Effector memory CD4-positive, alpha-beta T cell (primary cell): ENCODE measurements at regions not wholly inside any gene's neighbourhood (a gene's known extent, or its start where the extent isn't known, plus 50 kb on each side); places are given as distances from the start of the nearest gene placed in this dataset.

ENCODE experiments used
- DNase-seq, 3 donors: peaks; one replicate each; pipeline ENCODE4 v3.0.0-alpha.2; 2020
- H3K27ac ChIP-seq: 2 replicates; pipeline ENCODE4 v1.7.0; 2013; ENCODE audit warnings: mild to moderate bottlenecking, low read length, moderate library complexity; ENCODE audit not compliant: insufficient read depth, poor library complexity, severe bottlenecking
- H3K27me3 ChIP-seq: replicated peaks from 2 replicates; pipeline ENCODE4 v1.7.0; 2013; ENCODE audit warnings: mild to moderate bottlenecking, low read length; ENCODE audit not compliant: insufficient read depth, control insufficient read depth, poor library complexity, severe bottlenecking
- H3K36me3 ChIP-seq: 2 replicates; pipeline ENCODE4 v1.7.0; 2013; ENCODE audit warnings: mild to moderate bottlenecking, low read length, moderate library complexity; ENCODE audit not compliant: control insufficient read depth, insufficient read depth
- H3K4me1 ChIP-seq: 2 replicates; pipeline ENCODE4 v1.7.0; 2013; ENCODE audit warnings: low read length, mild to moderate bottlenecking; ENCODE audit not compliant: control insufficient read depth, insufficient read depth, poor library complexity, severe bottlenecking
- H3K4me3 ChIP-seq: 2 replicates; pipeline ENCODE4 v1.7.0; 2013; ENCODE audit warnings: low read length, low read depth, mild to moderate bottlenecking; ENCODE audit not compliant: insufficient read depth, poor library complexity, severe bottlenecking
- H3K9me3 ChIP-seq: 2 replicates; pipeline ENCODE4 v1.7.0; 2013; ENCODE audit warnings: mild to moderate bottlenecking, low read length, moderate library complexity; ENCODE audit not compliant: control insufficient read depth

GRCh38 chr5:56499901-56500300 lies 266.8 kb upstream of the ANKRD55 start:
- Histone ChIP-seq H3K4me1 (no peaks in the 10 kb centered on the region), H3K9me3 (no peaks in the 10 kb centered on the region), H3K36me3 (no peaks in the 10 kb centered on the region), H3K27me3 (no peaks in the 10 kb centered on the region), H3K4me3 (no peak overlapping the region), H3K27ac (no peak overlapping the region)
- no peak for DNase-seq

GRCh38 chr5:56499491-56499890 lies 266.4 kb upstream of the ANKRD55 start:
- Histone ChIP-seq H3K4me3 (no peak overlapping the region), H3K4me1 (no peaks in the 10 kb centered on the region), H3K27me3 (no peaks in the 10 kb centered on the region), H3K9me3 (no peaks in the 10 kb centered on the region), H3K27ac (no peak overlapping the region), H3K36me3 (no peaks in the 10 kb centered on the region)
- DNase-seq = no peak

GRCh38 chr5:56498759-56499395 lies 265.7 kb upstream of the ANKRD55 start:
- no peak for DNase-seq
- Histone ChIP-seq H3K4me3 (no peak overlapping the region), H3K4me1 (no peaks in the 10 kb centered on the region), H3K27me3 (no peaks in the 10 kb centered on the region), H3K9me3 (no peaks in the 10 kb centered on the region), H3K36me3 (no peaks in the 10 kb centered on the region), H3K27ac (no peak overlapping the region)

GRCh38 chr5:56496581-56497063 lies 263.5 kb upstream of the ANKRD55 start:
- Histone ChIP-seq H3K4me1 (no peaks in the 10 kb centered on the region), H3K4me3 (no peak overlapping the region), H3K27me3 (no peaks in the 10 kb centered on the region), H3K9me3 (no peaks in the 10 kb centered on the region), H3K27ac (no peak overlapping the region), H3K36me3 (no peaks in the 10 kb centered on the region)
- DNase-seq = no peak

GRCh38 chr5:56494300-56494731 lies 261.2 kb upstream of the ANKRD55 start:
- H3K36me3 ChIP-seq = no peaks in the 10 kb centered on the region
- H3K27me3 ChIP-seq = no peaks in the 10 kb centered on the region
- H3K4me3 ChIP-seq = no peak overlapping the region
- peaks cover 10% of the 10 kb centered on the region for H3K4me1 ChIP-seq
- no peak overlapping the region for H3K27ac ChIP-seq
- no peak for DNase-seq
- no peaks in the 10 kb centered on the region for H3K9me3 ChIP-seq

- H3K27me3 ChIP-seq = no peaks in the 10 kb centered on the region
- no peak overlapping the region for H3K4me3 ChIP-seq
- H3K9me3 ChIP-seq = no peaks in the 10 kb centered on the region
- H3K4me1 ChIP-seq = peaks cover 10% of the 10 kb centered on the region
- H3K27ac ChIP-seq = no peak overlapping the region
- H3K36me3 ChIP-seq = no peaks in the 10 kb centered on the region
- no peak for DNase-seq
Observed at GRCh38 chr5:56493766-56494165, 260.6 kb upstream of the ANKRD55 start.

- no peak for DNase-seq
- H3K9me3 ChIP-seq = no peaks in the 10 kb centered on the region
- H3K4me1 ChIP-seq = peaks cover 10% of the 10 kb centered on the region
- no peak overlapping the region for H3K27ac ChIP-seq
- no peaks in the 10 kb centered on the region for H3K36me3 ChIP-seq
- no peaks in the 10 kb centered on the region for H3K27me3 ChIP-seq
- H3K4me3 ChIP-seq = no peak overlapping the region
Observed at GRCh38 chr5:56493308-56493707, 260.2 kb upstream of the ANKRD55 start.

- Histone ChIP-seq H3K9me3 (no peaks in the 10 kb centered on the region), H3K4me1 (peaks cover 10% of the 10 kb centered on the region), H3K27ac (no peak overlapping the region), H3K4me3 (no peak overlapping the region), H3K36me3 (no peaks in the 10 kb centered on the region), H3K27me3 (no peaks in the 10 kb centered on the region)
- no peak for DNase-seq
Observed at GRCh38 chr5:56492812-56493211, 259.7 kb upstream of the ANKRD55 start.

- Histone ChIP-seq H3K4me3 (no peak overlapping the region), H3K4me1 (peaks cover 10% of the 10 kb centered on the region), H3K27ac (peak overlapping the region; percentile 3), H3K9me3 (no peaks in the 10 kb centered on the region), H3K27me3 (no peaks in the 10 kb centered on the region), H3K36me3 (no peaks in the 10 kb centered on the region)
- DNase-seq = no peak
Observed at GRCh38 chr5:56490971-56491468, 257.9 kb upstream of the ANKRD55 start.

- H3K4me3 ChIP-seq = no peak overlapping the region
- no peaks in the 10 kb centered on the region for H3K36me3 ChIP-seq
- no peaks in the 10 kb centered on the region for H3K27me3 ChIP-seq
- peaks cover 10% of the 10 kb centered on the region for H3K4me1 ChIP-seq
- H3K27ac ChIP-seq = no peak overlapping the region
- no peak for DNase-seq
- no peaks in the 10 kb centered on the region for H3K9me3 ChIP-seq
Observed at GRCh38 chr5:56489272-56489671, 256.1 kb upstream of the ANKRD55 start.
